HG03103 (cell line): ENCODE measurements at regions not wholly inside any gene's neighbourhood (a gene's known extent, or its start where the extent isn't known, plus 50 kb on each side); places are given as distances from the start of the nearest gene placed in this dataset.

Experiments
- ATAC-seq: cut with Tn5 transposase; IDR thresholded peaks from one replicate; pipeline ENCODE4 v1.9.1; 2021; ENCODE audit warnings: low read depth; ENCODE audit not compliant: unreplicated experiment

- ATAC-seq = no peak
Observed at GRCh38 chr4:3343358-3343757, 50.5 kb downstream of the RGS12 start.

DNA sequence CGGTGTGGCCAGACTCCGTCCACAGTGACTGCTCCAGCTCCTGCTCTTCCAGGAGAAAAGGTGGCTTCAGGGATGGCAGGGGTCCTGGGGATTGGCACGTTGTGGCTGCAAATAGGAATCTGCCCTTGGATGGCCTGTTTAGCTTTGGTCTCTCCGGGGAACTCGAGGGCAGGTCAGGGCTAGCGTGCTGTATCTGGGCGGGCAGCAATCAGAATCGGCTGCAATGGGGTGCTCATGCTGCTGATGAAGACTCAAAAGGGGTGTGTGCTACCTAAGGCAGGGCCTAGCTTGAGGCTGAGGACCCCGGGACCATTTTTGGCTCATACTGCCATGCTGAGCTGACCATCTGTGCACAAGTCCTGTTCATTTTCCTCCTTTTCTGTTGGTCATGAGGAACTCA, 51.3 kb downstream of the RGS12 start:
- ATAC-seq = no peak

- no peak for ATAC-seq
Observed at GRCh38 chr4:3344596-3344995, 51.8 kb downstream of the RGS12 start.

DNA sequence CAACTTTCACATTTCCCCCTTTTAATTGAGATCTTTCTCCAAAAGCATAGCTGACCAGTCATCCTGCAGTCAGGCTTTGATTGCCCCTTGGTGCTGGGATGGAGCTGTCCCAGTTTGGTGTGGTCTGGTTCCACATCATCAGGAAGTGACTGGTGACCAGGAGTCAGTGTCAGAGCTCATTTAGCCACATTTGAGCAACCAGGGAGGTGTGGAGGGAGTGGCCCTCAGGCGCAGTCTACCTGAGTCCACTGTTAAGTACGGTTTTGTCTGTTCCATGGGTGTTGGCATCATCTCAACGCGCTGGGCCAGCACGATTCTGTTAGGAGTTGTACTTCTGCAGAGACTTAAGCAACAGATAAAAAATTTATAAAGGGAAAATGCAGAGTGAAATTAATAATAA, 52.6 kb downstream of the RGS12 start:
- no peak for ATAC-seq

- peak; percentile 70 for ATAC-seq
Observed at GRCh38 chr4:3346146-3346545, 53.3 kb downstream of the RGS12 start.

DNA sequence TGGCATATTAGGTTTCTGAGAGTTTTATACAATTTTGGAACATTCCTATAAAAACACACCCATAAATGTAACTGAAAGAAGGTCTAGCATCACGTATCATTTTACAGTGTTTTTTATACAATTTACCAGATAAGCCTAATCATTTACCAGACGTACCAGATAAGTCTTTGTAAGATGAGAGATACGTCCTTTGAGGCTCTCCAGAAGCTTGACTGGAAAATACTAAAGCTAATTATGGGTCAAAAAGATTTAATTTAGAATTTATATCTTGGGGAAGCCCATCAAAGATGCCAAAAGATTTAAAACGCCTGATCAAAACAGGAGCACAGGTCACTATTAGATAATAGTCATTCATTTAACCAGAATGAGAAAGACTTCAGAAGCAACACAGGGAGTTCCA, 55.0 kb downstream of the RGS12 start:
- ATAC-seq = no peak

DNA sequence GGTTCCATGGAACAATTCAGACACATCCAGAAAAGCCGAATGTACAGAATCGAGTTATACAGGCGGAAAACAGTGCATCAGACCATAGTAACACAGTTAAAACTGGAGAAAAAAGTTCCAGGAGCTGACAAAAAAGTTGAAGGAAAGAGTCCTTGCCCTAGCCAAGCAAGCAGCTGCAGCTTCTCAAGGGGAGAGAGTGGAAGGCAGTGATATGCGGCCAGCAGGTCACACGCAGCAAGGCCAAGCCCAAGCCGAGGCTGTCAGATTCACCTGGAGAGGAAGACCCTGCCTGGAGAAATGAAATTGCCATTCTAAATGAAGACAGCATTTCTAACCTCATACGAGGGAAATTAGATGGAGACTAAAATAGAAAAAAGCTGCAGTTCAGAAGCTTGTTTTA, 55.8 kb downstream of the RGS12 start:
- no peak for ATAC-seq

- no peak for ATAC-seq
Observed at GRCh38 chr4:3349116-3349515, 56.3 kb downstream of the RGS12 start.

- ATAC-seq = no peak
Observed at GRCh38 chr4:3351997-3352396, 59.2 kb downstream of the RGS12 start.

DNA sequence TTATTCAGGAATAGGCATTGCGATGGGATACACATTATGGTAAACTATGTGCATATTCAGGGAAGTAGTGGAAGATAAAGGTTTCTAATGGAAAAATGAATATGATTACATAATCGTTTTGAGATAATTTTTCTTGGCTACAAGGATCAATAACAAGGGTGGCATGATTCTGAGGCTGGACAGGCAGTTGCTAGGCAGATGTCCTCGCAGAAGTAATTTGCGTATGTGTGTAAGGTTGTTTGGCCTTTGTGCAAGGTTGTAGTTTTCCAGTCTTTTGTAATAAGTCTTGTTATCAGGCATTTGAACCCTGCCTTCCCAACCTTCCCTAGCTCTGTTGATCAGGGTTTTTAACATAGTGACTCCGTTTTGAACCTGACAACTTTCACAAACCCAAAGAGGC, 59.7 kb downstream of the RGS12 start:
- ATAC-seq = no peak

DNA sequence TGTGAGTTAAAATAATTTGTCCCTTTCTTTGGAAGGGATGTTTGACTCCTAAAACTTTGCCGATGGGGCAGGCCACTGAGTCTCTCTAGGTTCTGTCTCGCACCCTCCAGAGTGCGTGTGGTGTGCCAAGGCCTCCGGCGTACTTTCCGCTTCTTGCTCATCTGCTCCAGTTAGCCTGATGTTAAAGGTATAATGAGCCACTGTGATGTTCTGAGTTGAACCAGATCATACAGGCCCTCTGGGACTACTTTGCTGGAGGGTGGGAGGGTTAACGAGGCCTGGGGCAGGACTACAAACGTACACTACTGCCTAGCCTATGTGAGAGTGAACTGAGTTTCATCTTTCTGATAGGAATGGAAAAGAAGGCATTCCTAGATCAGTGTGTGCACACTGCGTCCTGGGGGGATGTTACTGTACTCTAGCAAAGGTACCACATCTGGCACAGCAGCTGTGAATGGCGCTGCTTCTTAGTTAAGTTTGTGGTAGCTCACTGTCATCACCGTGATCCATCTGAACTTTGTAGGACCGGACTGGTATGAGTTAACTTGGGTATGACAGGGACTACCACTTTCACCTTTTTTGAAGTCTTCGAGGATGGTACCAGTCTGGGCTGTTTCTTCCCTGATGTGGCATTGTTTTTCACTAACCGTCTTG, 60.2 kb downstream of the RGS12 start:
- no peak for ATAC-seq

DNA sequence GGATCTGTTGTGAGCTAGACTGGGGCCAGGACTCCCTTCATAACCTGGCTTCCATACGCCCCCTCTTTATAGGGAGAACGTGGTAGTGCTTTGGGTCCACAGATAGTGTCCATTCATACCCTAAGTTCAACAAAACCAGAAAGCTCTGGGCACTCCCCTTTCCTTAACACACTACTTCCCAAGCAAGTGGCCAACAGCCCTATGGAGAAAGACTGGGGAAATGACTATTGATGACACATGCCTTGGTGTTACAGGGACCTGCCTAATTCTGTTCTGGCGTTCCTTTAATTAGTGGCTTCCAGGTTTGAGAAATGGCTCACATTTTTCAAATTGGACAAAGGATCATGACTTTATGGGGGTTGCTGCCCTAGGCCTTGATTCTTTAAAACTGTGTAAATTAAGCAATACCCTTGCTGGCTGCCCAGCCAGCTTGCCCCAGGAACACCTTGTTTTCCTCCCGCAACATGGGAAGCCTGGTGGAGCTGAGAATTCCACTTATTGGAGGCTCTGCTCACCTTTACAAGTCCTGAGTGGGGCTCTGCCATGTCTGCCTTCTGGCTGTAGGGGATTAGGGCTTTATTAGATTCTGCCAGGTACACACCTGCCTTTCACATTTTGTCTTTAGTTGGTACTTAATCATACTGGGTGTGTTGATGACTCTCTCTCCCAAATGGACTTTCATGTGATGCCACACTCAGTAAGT, 61.1 kb downstream of the RGS12 start:
- ATAC-seq = no peak

- no peak for ATAC-seq
Observed at GRCh38 chr4:3354455-3354811, 61.6 kb downstream of the RGS12 start.

GRCh38 chr4:3355266-3355748, 62.5 kb downstream of the RGS12 start:
- no peak for ATAC-seq

DNA sequence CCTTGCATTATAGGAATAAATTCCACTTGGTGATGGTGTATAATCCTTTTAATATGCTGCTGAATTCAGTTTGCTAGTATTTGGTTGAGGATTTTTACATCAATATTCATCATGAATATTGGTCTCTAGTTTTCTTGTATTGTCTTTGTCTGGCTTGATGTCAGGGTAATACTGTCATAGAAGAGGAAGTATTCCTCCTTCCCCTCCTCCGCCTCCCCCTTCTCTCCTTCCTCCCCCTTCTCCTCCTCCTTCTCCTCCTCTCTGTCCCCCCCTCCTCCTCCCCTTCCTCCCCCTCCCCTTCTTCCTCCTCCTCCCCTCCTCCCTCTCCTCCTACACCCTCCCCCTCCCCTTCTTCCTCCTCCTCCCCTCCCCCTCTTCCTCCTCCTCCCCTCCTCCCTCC, 65.8 kb downstream of the RGS12 start:
- no peak for ATAC-seq

GRCh38 chr4:3360777-3361176, 68.0 kb downstream of the RGS12 start:
- no peak for ATAC-seq

DNA sequence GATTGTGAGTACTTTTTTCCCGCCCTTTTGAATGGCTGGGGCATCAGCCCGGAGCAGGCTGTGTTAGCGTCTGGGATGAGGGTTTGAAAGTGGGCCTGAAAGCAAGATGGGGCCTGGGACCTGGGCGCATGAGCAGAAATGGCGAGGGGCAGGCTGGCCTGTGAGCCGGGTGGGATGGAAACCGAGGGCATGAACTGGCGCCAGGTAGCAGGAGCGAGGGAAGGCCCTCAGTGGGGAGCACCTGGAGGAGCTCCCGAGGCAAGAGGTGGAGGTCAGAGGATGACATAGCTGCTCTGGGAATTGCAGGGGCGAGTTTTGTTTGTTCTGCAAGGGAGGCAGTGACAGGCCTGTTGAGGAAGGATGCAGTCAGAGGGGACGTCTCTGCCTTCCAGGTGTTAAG, 68.6 kb downstream of the RGS12 start:
- no peak for ATAC-seq

- ATAC-seq = no peak
Observed at GRCh38 chr4:3361896-3362295, 69.1 kb downstream of the RGS12 start.

DNA sequence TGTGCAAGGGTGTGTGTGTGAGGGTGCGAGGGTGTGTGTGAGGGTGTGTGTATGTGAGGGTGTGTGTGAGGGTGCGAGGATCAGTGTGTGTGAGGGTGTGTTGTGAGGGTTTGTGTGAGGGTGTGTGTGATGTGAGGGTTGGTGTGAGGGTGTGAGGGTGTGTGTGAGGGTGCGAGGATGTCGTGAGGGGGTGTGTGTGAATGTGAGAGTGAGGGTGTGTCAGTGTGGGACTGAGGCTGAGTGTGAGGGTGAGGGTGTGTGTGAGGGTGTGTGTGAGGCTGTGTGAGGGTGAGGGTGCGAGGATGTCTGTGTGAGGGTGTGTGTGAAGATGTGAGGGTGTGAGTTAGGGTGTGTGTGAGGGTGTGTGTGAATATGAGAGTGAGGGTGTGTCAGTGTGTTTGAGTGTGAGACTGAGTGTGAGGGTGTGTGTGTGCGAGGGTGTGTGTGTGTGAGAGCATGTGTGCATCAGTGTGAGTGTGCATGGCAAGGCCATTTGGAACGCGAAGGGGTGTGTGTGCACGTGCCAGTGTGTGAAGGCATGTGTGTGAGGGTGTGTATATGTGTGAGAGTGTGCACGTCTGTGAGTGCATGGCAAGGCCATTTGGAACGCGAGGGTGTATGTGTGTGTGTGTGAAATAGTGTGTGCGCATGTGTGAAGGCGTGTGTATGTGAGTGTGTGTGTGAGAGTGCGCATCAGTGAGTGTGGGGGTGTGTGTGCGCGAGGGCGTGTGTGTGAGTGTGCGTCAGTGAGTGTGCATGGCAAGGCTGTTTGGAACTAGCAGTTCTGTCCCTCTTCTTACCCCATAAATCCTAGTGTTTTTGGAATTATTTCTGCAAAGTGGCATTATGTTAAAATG, 69.8 kb downstream of the RGS12 start:
- ATAC-seq = no peak

- ATAC-seq = no peak
Observed at GRCh38 chr4:3363411-3364141, 70.8 kb downstream of the RGS12 start.

GRCh38 chr4:3364199-3364598, 71.4 kb downstream of the RGS12 start:
- no peak for ATAC-seq
